Adipose tissue (tissue), 3 donors: ENCODE measurements at regions not wholly inside any gene's neighbourhood (a gene's known extent, or its start where the extent isn't known, plus 50 kb on each side); places are given as distances from the start of the nearest gene placed in this dataset.

ENCODE experiments used
- H3K27ac ChIP-seq: one replicate; pipeline ENCODE4 v1.5.1; 2013; ENCODE audit warnings: low read depth, low read length
- WGBS, 3 donors: extraction: QIAGEN DNeasy Blood & Tissue Kit; methylation state at CpG; one replicate each; pipeline ENCODE4 v1.1.7; 2013; 5-methylcytosine and 5-hydroxymethylcytosine counted together
- donor health status: healthy with polysubstance abuse.
- donor health status: Bipolar disorder and iron deficiency.
- donor health status: healthy.

- 50 to 56% (median 55%) methylated on average over 1 of the region's 1 CpG for WGBS, 3 donors
- no peak overlapping the region for H3K27ac ChIP-seq
These were observed 52.9 kb upstream of the CAPRIN2 start for GRCh38 chr12:30807695-30808034.

DNA sequence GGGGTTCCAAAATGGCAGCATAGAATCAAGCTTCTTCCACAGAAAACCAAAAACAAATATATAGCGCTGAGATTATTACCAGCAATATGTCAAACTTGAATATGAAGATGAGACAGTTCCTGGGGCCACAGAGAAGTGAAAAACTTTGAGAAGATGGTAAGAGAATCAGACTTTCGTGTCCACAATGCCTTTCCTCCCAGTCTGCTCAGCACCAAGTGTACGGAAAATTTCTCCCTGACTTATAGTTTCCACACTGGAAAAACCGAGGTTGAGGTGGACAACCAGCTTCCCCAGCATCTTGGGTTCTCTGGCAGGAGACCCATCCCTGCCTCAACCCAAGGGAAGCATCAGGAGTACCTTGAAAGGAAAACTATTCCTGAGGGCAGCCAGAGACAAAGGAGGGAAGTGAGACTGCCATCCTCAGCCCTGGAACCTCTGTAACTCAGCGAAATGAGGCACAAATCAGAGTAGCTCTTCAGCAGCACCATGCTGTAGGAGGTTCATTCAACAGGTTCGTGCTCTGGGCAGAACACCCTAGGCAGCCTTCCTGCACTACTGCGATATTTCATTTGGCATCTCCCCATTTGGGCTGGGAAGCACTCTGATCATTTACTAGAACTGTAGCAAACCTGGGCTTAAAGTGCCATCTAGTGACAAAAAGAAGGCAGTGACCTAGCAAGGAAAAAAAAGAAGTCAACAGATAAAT, 52.4 kb upstream of the CAPRIN2 start:
- WGBS, 3 donors, result 54 to 59% (median 59%) methylated on average over 7 of the region's 7 CpGs
- no peak overlapping the region for H3K27ac ChIP-seq

DNA sequence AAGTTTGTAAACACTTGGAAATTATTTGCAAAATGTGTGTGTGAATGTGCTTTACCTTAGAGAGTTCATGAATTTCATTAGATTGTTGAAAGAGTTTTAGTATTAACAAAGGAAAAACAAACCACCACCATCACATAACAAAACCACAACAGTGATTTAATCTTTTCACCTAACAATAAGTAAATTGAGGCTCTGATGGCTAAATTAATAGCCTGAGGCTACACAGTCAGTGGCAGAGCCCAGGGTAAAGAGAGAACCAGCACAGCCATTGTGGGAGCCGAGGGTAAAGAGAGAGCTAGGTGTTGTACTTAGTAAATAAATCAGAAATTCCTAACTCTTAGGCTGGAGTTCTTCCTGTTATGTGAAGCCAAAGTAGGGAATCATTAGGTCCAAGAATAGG, 51.2 kb upstream of the CAPRIN2 start:
- H3K27ac ChIP-seq, result no peak overlapping the region
- WGBS, 3 donors, result 62 to 79% (median 72%) methylated on average over 1 of the region's 1 CpG
